Stimulated activated naive CD8-positive, alpha-beta T cell treated with anti-CD3 and anti-CD28 coated beads, Interleukin-15, Interleukin-2, amounts not matched to agents 100 ng/mL and 50 ng/mL, for 24 hours (primary cell): ENCODE measurements at regions not wholly inside any gene's neighbourhood (a gene's known extent, or its start where the extent isn't known, plus 50 kb on each side); places are given as distances from the start of the nearest gene placed in this dataset.

Experiments used
- H3K27ac Mint-ChIP-seq: one replicate; pipeline ENCODE4 v1.8.0; 2021; ENCODE audit warnings: mild to moderate bottlenecking, mixed read lengths
- H3K27me3 Mint-ChIP-seq: one replicate; pipeline ENCODE4 v1.8.0; 2021; ENCODE audit warnings: mixed read lengths
- H3K36me3 Mint-ChIP-seq: one replicate; pipeline ENCODE4 v1.8.0; 2021; ENCODE audit warnings: low read depth, mixed read lengths
- H3K4me1 Mint-ChIP-seq: one replicate; pipeline ENCODE4 v1.8.0; 2021; ENCODE audit warnings: low read depth, mixed read lengths
- H3K4me3 Mint-ChIP-seq: one replicate; pipeline ENCODE4 v1.8.0; 2021; ENCODE audit warnings: mild to moderate bottlenecking, mixed read lengths
- H3K9me3 Mint-ChIP-seq: one replicate; pipeline ENCODE4 v1.8.0; 2021; ENCODE audit warnings: mixed read lengths

DNA sequence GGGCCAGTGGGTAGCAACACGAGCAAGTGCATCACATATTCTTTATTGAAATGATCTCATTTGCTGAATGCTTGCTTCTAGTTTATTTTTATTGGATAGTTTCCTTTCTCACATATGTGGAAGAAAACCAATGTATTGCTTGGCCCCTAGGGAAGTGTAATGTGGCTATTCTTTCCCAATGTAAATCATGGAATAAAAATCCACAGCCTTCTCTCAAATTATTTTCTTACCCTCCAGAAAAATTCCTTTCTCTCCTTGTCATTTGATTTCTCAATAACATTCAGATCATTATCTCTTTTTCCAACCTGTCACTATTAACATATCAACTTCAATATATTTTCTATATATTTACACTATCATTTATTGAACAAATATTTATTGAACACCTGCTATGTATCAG, 51.9 kb upstream of the PTPRK start:
- Mint-ChIP-seq H3K27ac (no peak overlapping the region), H3K36me3 (no peaks in the 10 kb centered on the region), H3K4me3 (no peak overlapping the region), H3K27me3 (no peaks in the 10 kb centered on the region), H3K9me3 (no peaks in the 10 kb centered on the region), H3K4me1 (peaks cover 5% of the 10 kb centered on the region)

DNA sequence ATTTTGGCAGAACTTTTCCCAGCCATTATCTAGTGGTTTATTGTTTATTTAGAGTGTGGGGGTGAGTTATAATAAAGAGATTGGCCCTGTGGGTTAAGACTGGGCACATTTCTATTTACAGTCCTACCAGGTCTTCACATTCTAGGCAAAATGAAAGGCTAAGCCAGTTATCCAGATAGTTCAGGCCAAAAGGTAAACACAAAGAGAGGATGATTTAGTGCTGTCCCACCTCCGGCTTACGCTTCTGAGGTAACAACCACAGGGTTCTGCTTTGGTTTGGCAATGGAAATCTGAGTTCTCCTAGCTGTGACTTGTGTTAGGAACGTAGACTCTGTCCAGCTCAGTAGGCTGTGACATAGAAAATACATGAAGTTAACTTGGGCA, 50.3 kb upstream of the PTPRK start:
- Mint-ChIP-seq H3K4me1 (peaks cover under 1% of the 10 kb centered on the region), H3K27ac (no peak overlapping the region), H3K36me3 (no peaks in the 10 kb centered on the region), H3K4me3 (no peak overlapping the region), H3K27me3 (no peaks in the 10 kb centered on the region), H3K9me3 (no peaks in the 10 kb centered on the region)

DNA sequence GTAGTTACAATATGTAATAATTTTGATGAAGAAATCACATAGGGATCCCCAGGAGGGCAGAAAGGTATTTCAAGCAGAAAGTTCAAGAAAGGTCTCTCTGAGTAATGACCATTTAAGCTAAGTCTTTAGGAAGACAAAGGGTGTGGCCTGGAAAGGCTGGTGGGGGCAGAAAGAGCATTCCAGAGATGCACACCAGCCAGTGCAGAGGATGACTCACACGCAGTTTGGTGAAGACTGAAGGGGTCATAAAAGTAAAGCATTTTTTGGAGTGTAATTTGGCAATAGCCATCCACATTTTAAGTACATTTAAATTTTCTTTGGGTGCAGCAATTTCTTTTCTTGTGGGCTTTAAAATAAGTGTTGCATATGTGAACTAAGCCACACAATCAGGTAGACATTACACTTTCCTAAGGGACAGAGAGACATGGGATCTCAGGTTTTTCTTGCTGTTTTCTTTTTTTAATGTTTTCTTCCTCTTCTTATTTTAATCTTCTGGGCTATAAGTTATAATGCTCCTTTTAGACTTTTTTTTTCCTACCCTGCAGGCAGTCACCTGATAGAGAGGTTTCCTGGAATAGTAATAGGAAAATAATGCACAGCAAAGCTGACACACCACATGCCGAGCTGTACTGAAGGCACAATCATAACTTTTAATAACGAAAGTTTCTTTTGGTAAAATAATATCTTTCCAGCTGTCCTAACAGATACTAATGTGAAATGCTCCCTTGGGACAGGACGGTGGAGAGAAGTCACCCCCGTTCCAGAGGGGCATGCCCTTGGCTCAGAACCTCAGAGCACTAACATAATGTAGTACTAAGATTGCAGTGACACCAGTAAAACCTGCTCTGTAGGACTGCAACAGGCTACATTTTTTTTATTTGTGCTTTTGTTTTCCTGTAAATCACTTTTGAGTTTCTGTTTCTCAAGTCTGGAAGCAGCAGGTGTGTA, 49.6 kb upstream of the PTPRK start:
- Mint-ChIP-seq H3K27ac (no peak overlapping the region), H3K27me3 (no peaks in the 10 kb centered on the region), H3K4me3 (no peak overlapping the region), H3K9me3 (no peaks in the 10 kb centered on the region), H3K4me1 (no peaks in the 10 kb centered on the region), H3K36me3 (no peaks in the 10 kb centered on the region)
